ENCODE measurements at regions not wholly inside any gene's neighbourhood (a gene's known extent, or its start where the extent isn't known, plus 50 kb on each side); places are given as distances from the start of the nearest gene placed in this dataset.

DNA sequence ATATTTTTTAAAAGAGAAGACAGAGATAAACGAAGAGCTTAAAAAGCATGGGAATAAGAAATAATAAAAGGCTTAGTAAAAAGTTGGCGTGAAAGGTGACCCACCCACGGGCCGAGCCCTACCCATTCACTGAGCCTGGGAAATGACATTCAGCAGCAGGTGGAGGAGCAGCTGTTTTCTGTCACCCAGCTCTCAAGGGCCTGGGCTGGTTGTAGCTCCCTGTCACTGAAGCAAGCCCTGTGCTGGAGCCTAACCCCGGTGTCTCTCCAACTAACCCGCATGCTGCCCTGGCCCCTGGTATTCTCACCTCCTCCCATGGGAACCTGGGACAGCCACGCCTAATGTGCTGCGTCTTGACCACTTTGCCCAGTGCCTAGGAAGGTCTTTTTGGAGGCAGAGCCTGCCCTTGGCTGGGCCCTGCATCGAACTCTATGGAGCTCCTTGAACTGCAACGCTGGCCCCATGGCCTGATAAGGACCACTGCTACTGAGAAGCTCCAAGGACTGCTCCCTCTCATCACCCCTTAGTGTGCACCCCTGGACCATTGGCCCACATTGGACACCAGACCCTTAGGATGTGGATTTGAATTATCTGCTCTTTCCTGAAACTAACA is 68.8 kb upstream of the IYD start:
- no peak for DNase-seq (ENCODE audit: low read depth in 2 of 2)

DNA sequence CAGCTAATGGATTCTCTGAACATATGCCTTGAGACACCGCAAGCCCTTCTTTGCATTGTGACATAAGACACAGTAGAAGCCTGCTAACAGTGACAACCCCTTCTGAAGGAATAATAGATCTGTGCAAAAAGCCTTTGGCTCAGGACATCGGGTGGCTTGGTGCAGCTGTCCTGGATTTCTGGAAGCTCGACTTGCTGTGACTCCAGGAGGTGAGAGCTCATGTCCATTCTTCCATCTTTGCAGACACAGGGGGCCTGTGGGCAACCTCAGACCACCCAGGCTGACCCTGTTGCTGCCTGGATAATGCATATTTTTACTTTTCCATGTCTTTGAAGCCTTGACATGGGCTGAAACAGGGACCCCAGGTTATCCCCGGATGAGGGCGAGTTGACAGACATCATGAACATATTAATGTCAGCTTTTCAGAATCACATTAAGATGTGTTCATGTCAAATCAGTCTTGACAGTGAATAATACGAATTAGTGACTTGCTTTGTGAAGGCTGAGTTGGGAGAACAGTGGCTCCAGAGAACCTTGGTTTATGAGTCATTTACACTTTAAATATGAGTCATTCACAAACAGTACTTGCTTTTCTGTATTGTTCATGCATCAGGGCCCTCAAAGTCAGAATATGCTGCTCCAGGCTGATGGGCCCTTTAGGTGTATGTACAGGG is 66.8 kb upstream of the IYD start:
- no peak for DNase-seq (ENCODE audit: low read depth in 2 of 2)

DNA sequence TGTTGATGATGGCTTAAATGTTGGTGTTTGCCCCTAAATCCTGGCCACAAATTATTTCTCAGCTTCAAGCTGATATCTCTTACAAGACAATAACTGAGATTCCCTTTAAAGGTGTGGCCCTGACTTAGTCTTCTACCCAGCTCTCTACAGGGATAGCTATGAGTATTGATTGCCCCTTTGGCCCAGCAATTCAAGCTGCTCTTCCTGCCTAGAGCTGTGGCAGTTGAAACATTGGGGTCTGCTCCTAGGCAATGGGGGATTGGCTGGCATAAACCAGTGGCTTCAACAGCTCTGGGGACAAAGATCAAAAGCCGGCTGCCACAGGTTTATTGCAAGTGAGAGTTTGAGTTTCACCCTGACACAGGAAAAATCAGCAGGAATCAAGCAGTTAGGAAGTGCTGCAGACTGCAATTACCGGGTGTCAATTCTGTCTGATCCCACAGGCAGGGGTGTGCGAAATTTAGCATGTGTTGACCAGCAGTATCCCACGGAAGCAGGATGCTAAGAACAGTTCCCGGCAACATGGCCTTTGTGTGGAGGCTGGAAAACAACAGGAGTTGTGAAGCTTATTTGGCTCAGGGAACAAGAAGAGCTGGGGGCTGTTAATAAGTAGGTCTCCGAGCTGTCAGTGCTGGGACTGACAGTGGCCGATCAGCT is 66.2 kb upstream of the IYD start:
- DNase-seq (ENCODE audit: low read depth in 2 of 2), result no peak

- no peak for DNase-seq (ENCODE audit: low read depth in 2 of 2)
Measured at GRCh38 chr6:150303256-150303655, 65.6 kb upstream of the IYD start.

DNA sequence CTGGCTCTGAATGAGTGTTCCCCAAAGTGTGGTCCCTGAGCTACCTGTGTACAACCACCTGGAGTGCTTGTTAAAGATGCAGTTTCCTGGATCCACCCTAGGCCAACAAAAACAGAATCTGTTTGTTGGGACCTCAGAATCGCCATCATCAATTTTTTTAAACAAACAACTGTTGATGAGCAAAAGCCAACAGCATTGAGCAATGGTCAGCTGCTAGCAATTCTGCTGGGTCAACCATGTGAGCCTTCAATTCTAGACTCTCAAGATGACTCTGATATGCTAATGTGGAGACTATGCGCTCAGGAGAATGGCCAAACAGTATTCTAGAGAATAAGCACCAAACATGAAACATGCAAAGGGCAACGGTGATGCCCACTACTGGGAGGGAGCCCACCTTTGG is 64.4 kb upstream of the IYD start:
- no peak for DNase-seq (ENCODE audit: low read depth in 2 of 2)

- DNase-seq (ENCODE audit: low read depth in 2 of 2), result no peak
Measured at GRCh38 chr6:150306290-150306689, 62.5 kb upstream of the IYD start.

DNA sequence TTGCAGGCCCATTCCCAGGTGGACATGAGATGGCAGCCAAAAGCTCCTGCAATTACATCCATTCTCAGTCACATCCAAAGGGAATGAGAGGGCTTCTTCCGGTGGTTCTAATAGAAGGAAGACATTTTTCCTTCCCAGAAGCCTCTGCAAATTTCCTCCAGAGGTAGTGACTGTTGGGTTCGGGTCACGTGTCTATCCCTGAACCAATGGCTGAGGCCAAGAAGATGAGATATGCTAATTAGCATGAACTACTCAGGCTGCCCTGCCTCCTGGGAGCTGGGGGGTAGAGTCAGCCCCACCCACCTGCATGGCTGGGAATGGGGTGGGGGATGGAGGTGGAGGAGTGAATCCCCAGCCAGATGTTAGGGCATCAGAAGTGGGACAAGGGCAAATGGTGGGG is 61.3 kb upstream of the IYD start:
- DNase-seq (ENCODE audit: low read depth in 2 of 2), result no peak

DNA sequence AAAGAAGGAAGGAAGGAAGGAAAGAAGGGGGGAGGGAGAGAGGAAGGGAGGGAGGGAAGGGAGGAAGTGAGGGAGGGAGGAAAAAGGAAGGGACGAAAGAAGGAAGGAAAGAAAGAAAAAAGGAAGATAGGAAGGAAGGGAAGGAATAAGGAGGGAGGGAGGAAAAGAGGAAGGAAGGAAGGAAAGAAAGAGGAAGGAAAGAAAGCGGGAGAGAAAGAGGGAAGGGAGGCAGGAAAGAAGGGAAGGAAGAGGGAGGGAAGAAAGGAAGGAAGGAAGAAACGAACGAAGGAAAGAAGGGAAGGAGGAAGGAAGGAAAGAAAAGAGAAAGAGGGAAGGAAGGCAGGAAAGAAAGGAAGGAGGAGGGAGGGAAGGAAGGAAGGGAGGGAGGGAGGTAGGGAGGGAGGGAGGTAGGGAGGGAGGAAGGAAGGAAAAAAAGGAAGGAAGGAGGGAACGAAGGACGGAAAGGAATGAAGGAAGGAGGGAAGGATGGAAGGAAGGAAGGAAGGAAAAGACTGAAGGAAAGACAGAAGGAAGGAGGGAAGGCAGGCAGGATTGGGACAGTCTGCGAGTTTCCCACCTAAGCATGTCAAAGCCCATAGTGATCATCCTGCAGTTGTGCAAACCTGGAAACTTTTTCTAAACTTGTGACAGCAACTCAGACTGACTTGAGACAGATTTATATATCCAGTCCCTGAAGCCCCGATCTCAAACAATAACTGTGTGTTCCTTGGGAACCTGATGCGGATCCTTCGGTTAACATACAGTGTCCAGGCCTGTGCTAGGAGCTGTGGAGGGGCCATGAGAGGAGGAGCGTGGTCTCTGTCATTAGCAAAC is 59.8 kb upstream of the IYD start:
- DNase-seq (ENCODE audit: low read depth in 2 of 2), result no peak

- DNase-seq (ENCODE audit: low read depth in 2 of 2), result no peak
Measured at GRCh38 chr6:150310539-150310938, 58.3 kb upstream of the IYD start.

DNA sequence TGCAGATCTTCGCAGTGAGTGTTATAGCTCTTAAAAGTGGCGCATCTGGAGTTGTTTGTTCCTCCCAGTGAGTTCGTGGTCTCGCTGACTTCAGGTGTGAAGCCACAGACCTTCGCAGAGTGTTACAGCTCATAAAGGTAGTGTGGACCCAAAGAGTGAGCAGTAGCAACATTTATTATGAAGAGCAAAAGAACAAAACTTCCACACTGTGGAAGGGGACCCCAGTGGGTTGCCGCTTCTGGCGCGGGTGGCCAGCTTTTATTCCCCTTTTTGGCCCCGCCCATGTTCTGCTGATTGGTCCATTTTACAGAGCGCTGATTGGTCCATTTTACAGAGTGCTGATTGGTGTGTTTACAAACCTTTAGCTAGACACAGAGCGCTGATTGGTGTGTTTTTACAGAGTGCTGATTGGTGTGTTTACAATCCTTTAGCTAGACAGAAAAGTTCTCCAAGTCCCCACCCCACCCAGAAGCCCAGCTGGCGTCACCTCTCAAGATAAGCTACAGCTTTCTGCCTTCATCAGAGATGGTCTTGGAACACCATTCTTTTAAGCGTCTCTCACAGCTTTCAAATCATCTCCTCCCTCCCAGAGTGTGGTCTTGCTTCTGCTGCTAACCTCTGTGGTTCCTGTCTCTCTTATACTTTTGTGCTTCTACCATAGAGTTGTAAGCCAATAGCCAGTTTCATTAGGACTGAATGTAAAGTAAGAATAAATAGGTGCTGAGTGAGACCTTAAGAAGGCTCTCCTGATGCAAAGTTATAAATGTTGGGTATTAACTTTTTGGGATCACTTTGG is 57.5 kb upstream of the IYD start:
- peak; percentile 21 to 29 for DNase-seq (ENCODE audit: low read depth in 2 of 2)

DNA sequence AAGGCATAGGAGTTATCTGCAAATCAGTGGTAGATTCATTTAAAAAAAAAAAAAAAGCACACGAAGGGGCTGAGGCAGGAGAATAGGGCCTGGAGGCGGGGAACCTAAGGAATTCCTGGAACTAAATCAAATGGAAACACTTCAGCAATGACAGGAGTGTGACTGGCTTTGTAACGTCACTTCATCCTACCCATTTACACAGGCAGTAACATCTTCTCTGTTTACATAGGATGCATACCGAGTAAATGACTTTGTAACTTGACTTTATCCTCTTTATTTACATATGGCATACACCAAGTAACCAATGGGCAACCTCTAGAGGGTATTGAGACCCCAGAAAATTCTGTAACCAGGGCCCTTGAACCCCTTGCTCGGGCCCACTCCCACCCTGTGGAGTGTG is 56.4 kb upstream of the IYD start:
- DNase-seq (ENCODE audit: low read depth in 2 of 2), result no peak

GRCh38 chr6:150312844-150313584 is 55.8 kb upstream of the IYD start:
- no peak for DNase-seq (ENCODE audit: low read depth in 2 of 2)

GRCh38 chr6:150313781-150314180 is 55.0 kb upstream of the IYD start:
- DNase-seq (ENCODE audit: low read depth in 2 of 2), result no peak

GRCh38 chr6:150314230-150315188 is 54.3 kb upstream of the IYD start:
- DNase-seq (ENCODE audit: low read depth in 2 of 2), result no peak

- DNase-seq (ENCODE audit: low read depth in 2 of 2), result no peak
Measured at GRCh38 chr6:150315626-150316025, 53.2 kb upstream of the IYD start.

GRCh38 chr6:150316936-150317335 is 51.9 kb upstream of the IYD start:
- no peak for DNase-seq (ENCODE audit: low read depth in 2 of 2)

Data from stimulated activated CD8-positive, alpha-beta memory T cell treated with anti-CD3 and anti-CD28 coated beads, Interleukin-7, amount 100 ng/mL, for 4 hours (primary cell).